ENCODE measurements at regions not wholly inside any gene's neighbourhood (a gene's known extent, or its start where the extent isn't known, plus 50 kb on each side); places are given as distances from the start of the nearest gene placed in this dataset.

- Mint-ChIP-seq H3K27me3 (ENCODE audit: insufficient read depth, low read depth, poor library complexity) (no peaks in the 10 kb centered on the region), H3K36me3 (ENCODE audit: low read depth) (no peaks in the 10 kb centered on the region), H3K27ac (no peak overlapping the region), H3K9me3 (no peaks in the 10 kb centered on the region; the same call in 2 of the 3 replicates), H3K4me3 (no peak overlapping the region), H3K4me1 (no peaks in the 10 kb centered on the region)
- H3K4me1 ChIP-seq (ENCODE audit: insufficient read depth) = no peaks in the 10 kb centered on the region
- H2AFZ ChIP-seq = no peak overlapping the region
- DNase-seq (ENCODE audit: low spot score) (no peak), ATAC-seq (no peak)
- no peaks in the 10 kb centered on the region for H3K27me3 ChIP-seq (ENCODE audit: insufficient read depth)
- H3K4me2 ChIP-seq = no peak overlapping the region
- H3F3A ChIP-seq (replicated peaks; ENCODE audit: low read depth) = no peaks in the 10 kb centered on the region
- H3K79me2 ChIP-seq (replicated peaks; ENCODE audit: insufficient read depth) = no peaks in the 10 kb centered on the region
- no peaks in the 10 kb centered on the region for H3K36me3 ChIP-seq (ENCODE audit: insufficient read depth)
- H3K9me2 ChIP-seq (ENCODE audit: insufficient read depth) = no peaks in the 10 kb centered on the region
- H3K4me3 ChIP-seq = no peak overlapping the region
- TF ChIP-seq EZH2 (IDR thresholded peaks at IDR 0.05; ENCODE audit: low read depth, unreplicated experiment) (no peak), ETS1 (IDR thresholded peaks at IDR 0.05) (no peak), ZNF462 (CRISPR knock-in tag; IDR thresholded peaks at IDR 0.05) (no peak), CREB1 (CRISPR knock-in tag; IDR thresholded peaks at IDR 0.05; ENCODE audit: low read depth) (no peak), NANOG (IDR thresholded peaks at IDR 0.05; ENCODE audit: borderline replicate concordance) (no peak), ZNF331 (CRISPR knock-in tag; IDR thresholded peaks at IDR 0.05; ENCODE audit: low read depth) (no peak), JUNB (IDR thresholded peaks at IDR 0.05; ENCODE audit: unreplicated experiment) (no peak), EZH2phosphoT487 (IDR thresholded peaks at IDR 0.05; ENCODE audit: unreplicated experiment) (no peak), STAT1 (IDR thresholded peaks at IDR 0.05; ENCODE audit: unreplicated experiment) (no peak), REST (IDR thresholded peaks at IDR 0.05; ENCODE audit: unreplicated experiment) (no peak), ZNF114 (CRISPR knock-in tag; IDR thresholded peaks at IDR 0.05) (no peak), CTCF (conservative IDR thresholded peaks at IDR 0.05; ENCODE audit: low read depth in 2 of 2) (no peak), POLR2AphosphoS5 (IDR thresholded peaks at IDR 0.05; ENCODE audit: low read depth) (no peak)
- H4K20me1 ChIP-seq (replicated peaks; ENCODE audit: insufficient read depth) = no peaks in the 10 kb centered on the region
- H3K27ac ChIP-seq (ENCODE audit: low read depth) = no peak overlapping the region
Observed at GRCh38 chr4:64216741-64217140, 192.5 kb downstream of the TECRL start.
